ENCODE measurements at regions not wholly inside any gene's neighbourhood (a gene's known extent, or its start where the extent isn't known, plus 50 kb on each side); places are given as distances from the start of the nearest gene placed in this dataset.

DNA sequence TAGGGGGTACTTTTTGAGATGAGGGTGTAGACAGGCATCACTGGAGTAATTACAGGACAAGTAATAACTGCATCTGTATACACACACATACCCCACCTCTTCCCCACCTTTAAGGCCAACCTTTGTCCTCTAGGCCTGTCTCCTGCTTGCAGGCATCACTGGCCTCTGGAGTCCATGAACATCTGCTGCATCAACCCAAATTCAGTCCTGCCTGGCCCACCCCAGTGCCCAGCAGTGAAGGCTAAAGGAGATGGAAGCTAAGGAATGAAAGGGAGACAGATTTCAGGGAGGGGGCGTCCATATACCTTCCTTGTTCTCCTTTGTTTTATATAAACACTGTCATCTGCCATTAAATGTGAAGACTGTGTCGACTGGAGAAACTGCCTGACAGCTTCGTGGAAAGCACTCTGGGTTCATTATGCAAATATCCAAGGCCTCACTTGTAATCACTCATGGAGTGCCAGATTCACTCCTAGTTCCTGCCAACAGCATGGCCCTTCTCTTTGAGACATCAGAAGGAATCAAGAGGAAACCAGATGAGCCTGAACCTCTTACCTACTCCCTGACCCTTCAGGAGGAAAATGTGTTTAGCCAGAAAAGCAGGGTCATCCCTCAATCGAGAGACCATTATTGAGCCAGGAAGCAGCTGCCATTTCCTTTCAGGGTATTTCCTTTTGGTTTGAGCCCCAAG, 64.4 kb downstream of the SERPINA3 start:
- Histone ChIP-seq H3K27me3 (no peaks in the 10 kb centered on the region), H3K9me3 (no peaks in the 10 kb centered on the region), H3K4me1 (no peaks in the 10 kb centered on the region), H3K4me3 (no peak overlapping the region), H3K27ac (no peak overlapping the region), H3K36me3 (no peaks in the 10 kb centered on the region)
- TF ChIP-seq POLR2AphosphoS5 (IDR thresholded peaks at IDR 0.05; ENCODE audit: insufficient read depth in 1 of 2, low read depth in 1 of 2): no peak
- TF ChIP-seq, protein P1, sequence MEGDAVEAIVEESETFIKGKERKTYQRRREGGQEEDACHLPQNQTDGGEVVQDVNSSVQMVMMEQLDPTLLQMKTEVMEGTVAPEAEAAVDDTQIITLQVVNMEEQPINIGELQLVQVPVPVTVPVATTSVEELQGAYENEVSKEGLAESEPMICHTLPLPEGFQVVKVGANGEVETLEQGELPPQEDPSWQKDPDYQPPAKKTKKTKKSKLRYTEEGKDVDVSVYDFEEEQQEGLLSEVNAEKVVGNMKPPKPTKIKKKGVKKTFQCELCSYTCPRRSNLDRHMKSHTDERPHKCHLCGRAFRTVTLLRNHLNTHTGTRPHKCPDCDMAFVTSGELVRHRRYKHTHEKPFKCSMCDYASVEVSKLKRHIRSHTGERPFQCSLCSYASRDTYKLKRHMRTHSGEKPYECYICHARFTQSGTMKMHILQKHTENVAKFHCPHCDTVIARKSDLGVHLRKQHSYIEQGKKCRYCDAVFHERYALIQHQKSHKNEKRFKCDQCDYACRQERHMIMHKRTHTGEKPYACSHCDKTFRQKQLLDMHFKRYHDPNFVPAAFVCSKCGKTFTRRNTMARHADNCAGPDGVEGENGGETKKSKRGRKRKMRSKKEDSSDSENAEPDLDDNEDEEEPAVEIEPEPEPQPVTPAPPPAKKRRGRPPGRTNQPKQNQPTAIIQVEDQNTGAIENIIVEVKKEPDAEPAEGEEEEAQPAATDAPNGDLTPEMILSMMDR (IDR thresholded peaks at IDR 0.05): no peak
- no peak for TF ChIP-seq POLR2A (IDR thresholded peaks at IDR 0.05)
- peak in 1 of 2 donors; percentile 61 for DNase-seq (ENCODE audit: extremely low spot score in 2 of 2)
- intact Hi-C loops (cut with DNase I): no loop called here

- no peak overlapping the region for H3K4me3 ChIP-seq
- DNase-seq (ENCODE audit: extremely low spot score in 2 of 2): peak in 1 of 2 donors; percentile 22
- H3K36me3 ChIP-seq: no peaks in the 10 kb centered on the region
- H3K27me3 ChIP-seq: no peaks in the 10 kb centered on the region
- no peaks in the 10 kb centered on the region for H3K9me3 ChIP-seq
- TF ChIP-seq POLR2A (IDR thresholded peaks at IDR 0.05) (no peak), POLR2AphosphoS5 (IDR thresholded peaks at IDR 0.05; ENCODE audit: insufficient read depth in 1 of 2, low read depth in 1 of 2) (no peak)
- TF ChIP-seq, protein P1 (IDR thresholded peaks at IDR 0.05): no peak
- intact Hi-C loops (cut with DNase I): no loop called here
- H3K27ac ChIP-seq: no peak overlapping the region
- H3K4me1 ChIP-seq: no peaks in the 10 kb centered on the region
Observed at GRCh38 chr14:94675036-94675435, 62.8 kb downstream of the SERPINA3 start.

DNA sequence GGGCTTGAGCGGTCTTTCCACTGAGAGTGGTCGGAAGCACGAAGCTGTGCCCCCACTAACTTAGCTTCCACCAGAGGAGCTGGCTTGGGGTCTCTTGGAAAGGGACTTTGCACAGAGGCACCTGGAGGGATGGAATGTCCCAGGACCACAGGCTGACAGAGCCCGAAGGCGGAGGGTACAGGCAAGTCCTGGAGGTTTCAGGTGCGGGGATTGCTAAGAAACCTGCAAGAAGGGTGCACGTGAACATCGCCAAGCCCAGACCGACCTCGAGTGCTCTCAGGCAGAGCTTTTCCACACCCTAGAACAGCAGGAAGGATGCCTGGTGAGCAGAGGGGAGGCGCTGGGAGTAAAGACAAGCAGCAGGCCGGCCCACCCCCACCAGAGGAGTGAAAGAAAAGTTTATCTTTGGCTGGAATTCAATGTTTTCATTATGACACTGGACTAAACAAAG, 61.6 kb downstream of the SERPINA3 start:
- peak in 1 of 2 donors; percentile 67 for DNase-seq (ENCODE audit: extremely low spot score in 2 of 2)
- H3K4me3 ChIP-seq: no peak overlapping the region
- no peak overlapping the region for H3K27ac ChIP-seq
- H3K4me1 ChIP-seq: no peaks in the 10 kb centered on the region
- H3K27me3 ChIP-seq: no peaks in the 10 kb centered on the region
- no peaks in the 10 kb centered on the region for H3K36me3 ChIP-seq
- TF ChIP-seq POLR2AphosphoS5 (IDR thresholded peaks at IDR 0.05; ENCODE audit: insufficient read depth in 1 of 2, low read depth in 1 of 2) (no peak), POLR2A (IDR thresholded peaks at IDR 0.05) (no peak)
- TF ChIP-seq, protein P1 (IDR thresholded peaks at IDR 0.05): no peak
- intact Hi-C loops (cut with DNase I): no loop called here
- no peaks in the 10 kb centered on the region for H3K9me3 ChIP-seq

All from vagina (tissue), 2 donors.